NCI-H774 (cell line): ENCODE measurements at regions not wholly inside any gene's neighbourhood (a gene's known extent, or its start where the extent isn't known, plus 50 kb on each side); places are given as distances from the start of the nearest gene placed in this dataset.
A peak's percentile ranks its signal among the peaks of the same experiment; 100 is the strongest.

Experiments
- DNase-seq: peaks from one replicate; lab custom pipeline; 2025; lab: John Stamatoyannopoulos, UW

DNA sequence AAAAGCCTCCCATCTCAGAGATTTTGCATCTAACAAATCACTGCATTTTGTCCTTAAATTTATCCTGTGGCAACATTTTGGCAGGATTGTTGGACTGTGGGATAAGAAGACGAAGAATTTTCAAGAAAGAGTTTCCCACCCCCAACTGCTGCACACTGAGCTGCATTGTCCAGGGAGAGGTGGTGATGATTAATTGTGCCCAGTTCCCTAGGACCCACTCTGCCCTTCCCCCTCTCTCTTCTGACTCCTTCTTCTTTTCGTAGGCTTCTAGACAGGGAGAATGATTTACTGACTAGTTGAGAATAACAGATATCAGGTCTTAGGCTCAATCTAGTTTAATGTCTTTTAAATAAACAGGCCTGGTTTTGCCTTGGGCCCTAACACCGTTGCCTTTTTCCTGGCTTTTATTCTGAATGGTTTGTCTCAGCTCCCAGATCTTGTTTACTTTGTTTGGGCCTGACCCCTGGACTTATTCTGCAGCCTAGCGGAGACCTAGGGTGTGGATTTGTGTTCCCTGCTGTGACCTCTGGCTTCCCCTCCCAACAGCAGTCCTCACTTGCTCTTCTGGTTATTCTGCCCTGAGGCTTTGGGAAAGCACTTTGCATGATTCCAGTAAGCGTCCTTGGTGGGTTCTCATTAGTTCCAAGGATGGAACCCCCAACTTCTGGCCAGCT lies 233.3 kb downstream of the INSIG2 start:
- DNase-seq: no peak

DNA sequence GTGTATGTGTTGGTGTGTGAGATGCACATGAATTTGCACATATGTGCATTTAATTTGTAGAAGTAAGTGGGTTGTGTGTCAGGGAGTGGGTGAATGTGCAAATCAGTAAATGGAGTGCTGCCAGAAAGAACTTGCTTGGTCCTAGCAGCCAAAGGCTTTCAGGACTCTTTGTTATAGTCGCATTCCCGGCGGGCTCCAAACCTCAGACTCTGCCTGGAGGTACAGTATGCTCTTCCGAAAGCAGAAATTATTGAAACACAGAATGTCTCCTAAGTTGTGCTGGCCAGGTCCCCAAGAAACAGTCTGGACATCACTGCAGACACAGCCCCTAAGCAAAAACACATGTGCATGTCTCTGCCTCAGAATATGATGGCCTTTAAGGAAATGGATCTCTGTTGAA lies 232.4 kb downstream of the INSIG2 start:
- no peak for DNase-seq

DNA sequence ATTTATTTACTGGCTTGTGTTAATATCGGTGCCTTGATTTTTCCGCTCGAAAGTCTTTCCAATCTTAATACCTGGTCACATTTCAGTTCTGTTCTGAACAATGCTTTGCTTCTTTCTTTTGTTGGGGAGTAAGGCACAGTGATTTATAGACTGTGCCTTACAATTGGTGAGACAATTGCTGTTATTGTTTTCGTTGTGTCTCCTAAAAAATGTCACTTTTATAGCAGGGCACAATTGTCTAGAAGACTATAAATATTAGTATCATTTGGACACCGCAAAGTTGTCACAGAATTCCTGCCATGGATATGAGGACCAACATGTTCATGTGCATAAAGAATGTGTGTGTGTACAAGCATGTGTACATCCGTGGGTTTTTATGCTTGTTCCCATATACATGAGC lies 231.9 kb downstream of the INSIG2 start:
- no peak for DNase-seq

DNA sequence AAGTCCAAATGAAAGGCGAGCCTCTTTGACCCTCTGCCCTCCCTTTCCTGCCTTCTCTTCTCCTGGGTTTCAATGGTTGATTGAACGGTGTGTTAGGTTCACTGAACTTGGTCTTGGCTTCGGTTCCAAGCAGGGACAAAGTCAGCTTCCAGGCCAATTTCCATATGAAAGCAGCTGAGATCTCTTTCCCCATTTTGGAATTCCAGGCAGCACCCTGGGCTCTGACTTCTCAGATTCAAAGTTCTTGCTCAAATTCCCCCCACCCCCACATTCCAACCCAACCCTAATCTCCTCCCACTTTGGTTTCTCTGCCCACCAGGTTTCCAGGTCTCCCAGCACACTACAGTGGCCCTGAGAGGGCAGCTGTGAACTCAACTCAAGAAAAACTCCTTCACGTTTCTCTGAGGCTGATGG lies 231.0 kb downstream of the INSIG2 start:
- DNase-seq: no peak

DNA sequence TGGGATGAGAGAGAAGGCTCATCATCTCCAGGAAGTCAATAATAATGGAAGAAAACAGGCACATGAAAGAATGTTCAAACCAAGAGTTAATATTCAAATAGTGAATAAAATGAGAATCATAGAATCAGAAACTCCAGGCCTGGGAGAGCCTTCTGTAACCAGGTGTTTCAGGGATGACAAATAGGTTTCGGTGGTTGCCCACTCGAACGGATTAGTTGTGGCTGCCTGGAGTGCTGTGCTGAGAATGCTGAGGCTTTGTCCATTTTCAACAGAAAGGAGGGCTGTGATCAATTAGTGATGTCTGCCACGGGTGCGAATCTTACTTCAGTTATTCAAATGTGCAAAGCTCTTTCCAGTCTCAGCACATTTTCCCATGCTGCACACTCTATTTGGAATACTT lies 227.3 kb downstream of the INSIG2 start:
- DNase-seq: no peak

DNA sequence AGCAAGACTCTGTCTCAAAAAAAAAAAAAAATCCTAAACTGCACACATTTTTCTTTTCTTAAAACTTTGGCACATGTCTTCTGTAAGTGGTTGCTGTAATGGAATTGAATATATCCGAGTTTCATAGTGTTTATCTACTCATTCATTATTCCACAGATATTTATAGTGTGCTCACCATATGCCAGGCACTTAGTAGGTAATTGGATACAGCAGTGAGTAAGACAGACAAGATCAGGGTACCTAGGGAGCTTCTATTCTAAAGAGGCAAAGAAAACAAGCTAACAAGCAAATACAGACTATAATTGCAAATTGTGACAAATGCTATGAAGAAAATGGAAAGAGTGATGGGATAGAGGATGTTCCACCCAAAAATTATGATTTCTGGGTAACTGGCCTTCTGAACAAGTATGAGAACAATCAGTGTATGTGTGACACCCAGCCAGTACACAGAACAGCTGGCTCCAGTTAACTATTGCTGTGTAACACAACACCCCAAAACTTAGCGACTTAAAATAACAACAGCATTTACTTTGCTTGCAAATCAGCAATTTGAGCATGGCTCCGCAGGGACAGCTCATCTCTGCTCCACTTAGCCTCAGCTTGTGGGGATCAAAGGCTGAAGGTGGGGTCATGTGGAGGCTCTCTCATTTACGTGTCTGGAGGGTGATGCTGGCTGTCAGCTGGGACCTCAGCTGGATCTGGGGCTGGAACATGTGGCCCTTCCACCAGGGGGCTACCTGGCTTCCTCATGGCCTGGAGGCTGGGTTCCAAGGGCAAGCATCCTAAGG lies 224.9 kb downstream of the INSIG2 start:
- DNase-seq: no peak

DNA sequence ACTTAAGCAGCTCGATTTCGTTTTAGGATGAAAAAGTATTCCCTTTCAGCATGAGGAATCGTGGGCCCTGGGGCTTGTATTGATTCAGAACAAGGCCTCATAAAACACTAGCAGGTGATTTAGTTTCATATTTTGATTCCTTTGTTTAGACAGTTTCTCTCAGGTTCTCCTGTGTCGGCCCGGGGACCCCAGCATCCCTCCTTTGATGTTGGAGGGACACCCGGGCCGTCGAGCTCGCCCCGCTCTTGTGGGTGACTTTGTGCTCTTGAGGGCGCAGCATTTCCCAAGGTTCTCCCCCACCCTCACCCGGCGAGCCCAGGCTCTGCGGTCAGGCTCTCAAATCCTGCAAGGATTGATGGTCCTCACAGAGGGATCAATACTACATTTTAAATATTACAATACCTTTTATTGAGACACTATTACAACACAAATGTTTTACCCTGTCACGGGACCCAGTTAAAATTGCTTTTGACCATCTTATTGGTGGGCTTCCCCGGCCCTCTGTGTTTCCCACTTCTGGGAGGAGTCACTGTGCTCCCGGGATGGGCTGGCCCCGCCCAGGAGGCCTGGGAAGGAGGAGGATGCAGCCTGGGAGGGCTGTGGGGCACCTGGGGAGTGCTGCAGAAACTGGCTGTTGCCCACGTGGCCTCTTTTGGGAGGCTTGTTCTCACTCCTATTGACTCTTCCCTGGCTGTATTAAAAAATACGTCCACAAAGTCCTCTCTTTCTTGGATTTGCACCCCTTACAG lies 222.6 kb downstream of the INSIG2 start:
- DNase-seq: peak; percentile 22

DNA sequence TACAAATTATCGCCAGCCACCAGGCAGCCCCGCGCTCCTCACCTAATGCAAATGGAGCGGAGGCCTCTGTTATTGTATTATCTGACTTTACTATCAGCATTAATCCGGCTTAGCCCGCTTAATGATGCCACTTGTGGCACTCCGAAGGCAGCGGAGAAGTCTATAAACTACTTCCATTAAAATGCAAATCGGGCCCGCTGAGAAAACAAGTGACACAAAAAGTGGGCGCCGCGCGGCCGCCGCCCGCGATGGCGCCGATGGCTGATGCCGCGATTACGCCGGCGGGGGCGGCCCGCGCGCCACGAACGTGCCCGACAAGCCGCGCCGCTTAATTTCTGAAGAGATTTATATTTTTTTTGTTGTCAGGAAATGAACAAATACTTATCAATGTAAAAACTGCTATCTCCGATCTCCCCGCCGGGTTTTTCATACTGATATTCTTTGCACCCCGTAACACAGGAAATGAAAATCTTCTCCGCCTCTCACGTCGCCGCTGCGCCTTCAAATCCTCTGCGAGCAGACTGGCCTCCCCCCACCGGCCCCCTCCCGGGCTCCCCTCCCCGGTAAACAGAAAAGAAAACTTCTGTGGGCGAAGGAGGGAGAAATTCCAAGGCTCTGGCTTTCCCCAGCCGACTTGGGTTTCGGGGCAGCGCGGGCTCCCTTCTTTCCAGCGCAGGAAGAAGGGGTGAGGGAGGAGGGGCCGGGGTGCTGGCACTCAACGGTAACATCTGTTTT lies 221.8 kb downstream of the INSIG2 start:
- DNase-seq: peak; percentile 49

DNA sequence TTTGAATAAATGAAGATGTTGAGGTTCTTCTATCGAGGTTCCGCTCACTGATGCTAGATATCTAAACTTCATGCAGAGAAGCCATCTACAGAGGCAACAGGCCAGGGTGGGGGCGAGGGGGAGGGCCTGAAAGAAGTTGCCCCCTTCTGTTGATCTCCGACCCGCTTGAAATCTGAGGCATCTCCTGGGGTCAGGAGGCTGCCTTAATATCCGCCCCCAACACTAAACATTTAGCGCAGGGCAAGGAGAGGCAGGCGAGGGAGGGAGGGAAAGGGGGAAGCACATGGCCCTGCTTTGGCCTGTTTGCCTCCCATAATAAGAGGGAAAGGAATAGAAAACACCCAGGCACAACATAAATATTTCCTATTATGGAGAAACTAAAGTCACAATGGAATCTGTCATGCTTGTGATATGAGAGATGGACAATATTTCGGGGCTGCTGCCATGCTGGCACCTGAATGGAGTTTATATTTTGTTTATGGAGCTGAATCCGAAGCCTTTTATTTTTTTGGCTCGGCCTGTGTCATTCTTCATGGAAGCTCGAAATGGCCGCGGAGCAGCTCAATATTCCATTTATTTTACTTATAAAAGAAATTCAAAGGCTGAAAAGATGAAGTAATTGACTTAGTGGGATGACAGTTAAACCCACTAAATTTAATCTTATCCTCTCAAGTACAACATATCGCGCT lies 221.1 kb downstream of the INSIG2 start:
- DNase-seq: no peak

DNA sequence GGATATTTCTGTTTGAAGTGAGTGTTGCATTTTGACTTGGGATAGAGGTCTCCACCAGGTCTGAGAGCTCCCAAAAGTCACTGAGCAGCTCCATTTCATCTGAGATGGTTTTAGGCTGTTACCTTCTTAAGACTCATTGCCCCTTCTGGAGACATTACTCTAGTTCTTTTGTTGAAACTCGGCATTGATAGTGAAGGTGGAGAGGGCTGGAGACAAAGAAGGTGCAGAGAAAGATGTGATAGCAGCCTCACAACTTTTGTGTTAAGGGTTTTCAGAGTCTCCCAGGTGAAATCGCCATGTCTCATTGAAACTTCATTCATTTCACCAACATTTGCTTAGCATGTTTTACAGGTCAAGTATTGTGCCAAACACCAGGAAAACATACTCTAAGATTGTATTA lies 219.6 kb downstream of the INSIG2 start:
- no peak for DNase-seq

DNA sequence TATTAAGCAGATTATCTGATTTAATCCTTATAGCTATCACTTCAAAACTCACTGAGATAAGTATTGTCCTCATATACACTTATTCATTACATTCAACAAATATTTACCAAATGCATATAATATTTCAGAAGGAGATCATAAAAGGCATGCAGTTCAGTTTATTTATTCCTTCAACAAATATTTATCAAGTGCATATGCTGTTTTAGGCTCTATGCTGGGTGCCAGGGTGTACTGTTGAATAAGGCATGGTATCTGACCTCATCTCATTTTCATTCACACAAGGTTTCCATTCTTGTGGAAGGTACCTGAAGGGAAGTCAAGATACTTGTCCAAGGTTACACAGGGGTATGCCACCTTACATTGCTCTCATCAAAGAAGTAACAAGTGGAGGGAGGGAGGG lies 213.0 kb downstream of the INSIG2 start:
- DNase-seq: no peak

DNA sequence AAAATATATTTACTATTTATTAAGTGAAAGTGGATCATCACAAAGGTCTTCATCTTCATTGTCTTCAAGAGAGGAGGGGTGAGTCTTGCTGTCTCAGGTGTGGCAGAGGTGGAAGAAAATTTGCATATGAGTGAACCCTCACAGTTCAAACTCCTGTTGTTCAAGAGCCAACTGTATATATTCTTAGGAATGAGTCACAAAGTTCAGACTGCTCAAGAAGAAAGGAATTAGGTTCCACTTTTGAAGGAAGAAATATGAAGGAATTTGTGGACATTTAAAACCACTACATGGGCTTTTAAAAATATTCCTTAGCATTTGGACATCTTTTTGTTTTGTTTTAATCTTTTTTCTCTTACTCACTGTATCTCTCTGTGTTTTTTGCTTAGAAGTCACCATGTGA lies 212.6 kb downstream of the INSIG2 start:
- DNase-seq: no peak

DNA sequence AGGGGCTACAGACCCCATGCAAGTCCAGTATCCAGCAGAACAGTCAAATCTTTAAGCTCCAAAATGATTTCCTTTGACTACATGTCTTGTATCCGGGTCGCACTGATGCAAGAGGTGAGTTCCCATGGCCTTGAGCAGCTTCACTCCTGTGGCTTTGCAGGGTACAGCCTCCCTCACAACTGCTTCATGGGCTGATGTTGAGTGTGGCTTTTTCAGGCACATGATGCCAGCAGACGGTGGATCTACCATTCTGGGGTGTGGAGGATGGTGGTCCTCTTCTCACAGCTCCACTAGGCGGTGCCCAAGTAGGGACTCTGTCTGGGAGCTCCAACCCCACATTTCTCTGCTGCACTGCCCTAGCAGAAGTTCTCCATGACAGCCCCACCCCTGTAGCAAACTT lies 208.4 kb downstream of the INSIG2 start:
- no peak for DNase-seq

DNA sequence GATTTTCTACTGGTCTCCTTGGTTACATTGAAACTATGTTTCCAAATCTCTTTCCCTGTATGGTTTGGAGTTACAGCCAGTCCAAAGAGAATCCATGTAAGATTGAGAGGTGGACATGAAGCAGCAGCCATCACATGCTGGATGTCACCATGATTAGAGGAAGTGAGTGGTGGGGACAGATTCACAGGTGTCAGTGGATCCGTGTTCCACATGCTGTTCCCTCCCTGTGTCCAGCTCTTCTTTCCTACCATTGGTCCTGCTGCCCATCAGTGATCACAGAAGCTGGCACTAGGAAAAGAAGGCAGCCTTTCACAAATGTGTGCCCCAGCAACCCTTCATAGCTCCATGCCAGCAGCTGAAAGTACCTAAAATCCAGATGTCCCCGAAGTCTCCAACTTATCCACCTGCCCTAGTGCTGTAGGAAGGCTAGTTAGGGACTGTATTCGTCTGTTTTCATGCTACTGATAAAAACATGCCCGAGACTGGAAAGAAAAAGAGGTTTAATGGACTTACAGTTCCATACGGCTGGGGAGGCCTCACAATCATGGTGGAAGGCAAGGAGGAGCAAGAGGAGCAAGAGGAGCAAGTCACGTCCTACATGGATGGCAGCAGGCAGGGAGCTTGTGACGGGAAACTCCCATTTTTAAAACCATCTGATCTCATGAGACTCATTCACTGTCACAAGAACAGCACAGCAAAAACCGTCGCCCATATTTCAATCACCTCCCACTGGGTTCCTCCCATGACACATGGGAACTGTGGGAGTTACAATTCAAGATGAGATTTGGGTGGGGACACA lies 207.5 kb downstream of the INSIG2 start:
- no peak for DNase-seq

DNA sequence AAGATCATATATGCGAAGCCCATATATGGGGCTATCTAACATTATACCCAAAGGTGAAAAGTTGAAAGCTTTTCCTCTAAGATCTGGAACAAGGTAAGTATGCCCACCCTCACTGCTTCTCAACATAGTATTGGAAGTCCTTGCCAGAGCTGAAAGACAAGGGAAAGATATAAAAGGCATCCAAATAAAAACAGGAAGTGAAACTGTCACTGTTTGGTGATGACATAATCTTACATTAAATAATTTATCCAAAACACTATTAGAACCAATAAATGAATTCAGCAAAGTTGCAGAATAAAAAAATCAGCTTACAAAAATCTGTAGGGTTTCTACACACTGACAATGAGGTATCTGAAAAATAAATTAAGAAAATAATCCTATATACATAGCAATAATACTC lies 205.8 kb downstream of the INSIG2 start:
- DNase-seq: no peak

DNA sequence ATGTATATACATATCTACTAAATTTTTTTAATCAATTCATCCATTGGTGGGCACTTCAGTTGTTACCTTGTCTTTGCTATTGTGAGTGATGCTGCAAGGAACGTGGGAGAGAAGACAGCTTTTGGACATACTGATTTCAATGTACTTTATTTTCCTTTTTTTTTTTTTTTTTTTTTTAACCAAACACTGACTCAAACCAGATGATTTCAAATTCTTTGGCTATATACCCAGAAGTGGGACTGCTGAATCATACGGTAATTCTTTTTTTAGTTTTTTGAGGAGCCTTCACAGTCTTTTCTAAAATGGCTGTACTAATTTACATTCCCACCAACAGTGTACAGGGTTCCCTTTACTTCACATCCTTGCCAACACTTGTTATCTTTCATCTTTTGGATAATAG lies 204.7 kb downstream of the INSIG2 start:
- DNase-seq: no peak

DNA sequence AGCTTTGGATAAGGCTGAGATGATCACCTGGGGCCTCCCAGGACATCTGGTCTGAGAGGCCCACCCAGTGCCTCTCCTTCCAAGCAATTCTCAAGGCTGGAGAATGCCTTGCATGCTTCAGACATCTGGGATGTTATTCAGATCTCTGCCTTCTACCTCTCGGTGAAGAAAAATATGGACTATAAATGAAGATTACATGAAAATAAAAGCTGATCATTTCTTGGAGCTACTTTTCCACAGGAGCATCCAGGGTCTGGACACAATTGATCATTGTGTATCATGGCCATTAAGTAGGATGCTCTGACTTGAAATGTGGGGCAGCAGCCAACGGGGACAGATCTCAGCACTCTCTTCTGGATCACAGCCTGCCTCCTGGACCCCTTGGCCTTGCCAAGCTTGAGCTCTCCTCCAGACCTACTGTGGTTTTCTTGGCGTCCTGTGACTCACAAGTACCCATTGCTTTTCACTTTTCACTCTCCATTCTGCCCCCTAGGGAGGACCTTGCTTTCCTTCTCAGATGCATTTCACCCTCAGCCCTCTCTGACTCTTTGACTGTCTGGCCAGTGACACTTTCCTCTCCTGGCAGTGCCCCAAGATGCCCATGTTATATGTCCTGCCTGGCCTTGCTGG lies 203.1 kb downstream of the INSIG2 start:
- no peak for DNase-seq

DNA sequence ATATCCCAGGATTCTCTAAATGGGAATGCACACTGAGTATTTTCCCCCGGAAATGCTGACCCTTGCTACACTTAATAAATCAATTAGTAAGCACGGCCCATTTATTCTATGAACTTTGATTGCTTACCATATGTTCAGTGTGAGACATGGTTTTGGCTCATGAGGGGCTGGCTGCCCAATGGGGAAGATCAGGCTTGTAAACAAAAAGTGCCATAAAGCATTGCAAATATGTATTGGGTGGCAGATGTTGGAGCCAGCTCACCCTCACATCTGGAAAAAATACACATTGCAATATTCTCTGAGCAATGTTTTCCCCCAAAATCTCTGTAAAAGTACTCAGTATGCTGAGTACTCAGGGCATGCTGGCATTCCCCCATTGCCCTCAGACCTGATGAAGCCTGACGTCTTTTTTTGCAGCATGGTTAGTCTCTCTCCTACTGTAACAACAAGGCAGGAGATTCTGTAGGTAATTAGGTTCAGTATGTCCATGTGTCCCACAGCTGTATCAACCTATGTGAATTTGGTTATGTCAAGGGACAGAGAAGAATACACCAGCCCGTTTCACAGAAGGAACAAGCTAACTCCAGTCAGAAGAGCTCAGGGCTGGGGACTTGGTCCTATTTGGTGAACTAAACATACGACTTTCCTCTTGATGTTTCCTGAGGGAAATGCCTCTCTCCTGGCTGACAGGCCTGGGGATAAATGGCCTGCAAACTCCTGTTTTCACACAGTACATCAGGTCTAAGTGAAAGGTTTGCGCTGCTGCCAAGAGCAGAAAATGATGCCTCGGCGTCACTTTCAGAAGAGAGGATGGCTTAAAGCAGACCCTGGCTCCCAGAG lies 202.4 kb downstream of the INSIG2 start:
- no peak for DNase-seq

DNA sequence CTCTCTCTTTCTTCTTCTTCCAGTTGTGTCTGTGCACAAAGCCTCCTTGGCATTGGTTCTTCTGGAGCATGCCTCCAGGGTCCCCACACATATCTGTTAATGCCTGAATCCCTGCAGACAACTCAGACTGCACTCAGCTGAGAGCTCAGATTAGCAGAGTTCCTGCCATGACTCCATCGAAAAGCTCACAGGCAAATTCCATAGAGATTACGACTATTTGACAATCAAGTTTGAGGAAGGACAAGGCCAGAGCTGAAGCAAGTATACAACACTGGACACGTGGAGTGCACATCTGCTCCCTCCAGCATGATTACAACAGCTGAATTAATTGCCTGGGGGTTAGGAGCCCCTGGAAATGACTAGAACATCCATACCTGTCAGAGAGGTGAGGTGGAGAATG lies 190.7 kb downstream of the INSIG2 start:
- DNase-seq: no peak

DNA sequence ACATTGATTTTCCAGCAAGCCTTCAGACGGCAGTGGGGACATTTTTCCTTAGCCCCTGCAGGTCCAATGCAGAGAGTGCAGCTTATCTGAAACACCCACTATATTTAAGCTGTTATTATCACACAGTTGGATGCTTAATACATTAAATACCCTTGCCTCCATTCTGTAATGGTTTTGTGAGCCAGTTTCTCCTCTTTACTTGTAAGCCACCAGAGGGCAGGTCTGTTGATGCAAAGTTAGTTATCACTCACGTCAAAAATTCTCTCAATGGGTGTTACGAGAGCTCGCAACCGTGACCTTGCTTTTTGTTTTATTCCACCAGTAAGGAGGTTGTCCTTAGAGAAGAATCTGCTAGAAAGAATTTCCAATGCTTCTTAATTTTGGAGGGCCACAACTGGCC lies 189.8 kb downstream of the INSIG2 start:
- DNase-seq: no peak
